ENCODE measurements at regions not wholly inside any gene's neighbourhood (a gene's known extent, or its start where the extent isn't known, plus 50 kb on each side); places are given as distances from the start of the nearest gene placed in this dataset.
"Not testable (repeated sequence)": the region's sequence is repeated elsewhere in the genome, so short reads cannot be mapped to it uniquely, and the experiment has no call there.

DNA sequence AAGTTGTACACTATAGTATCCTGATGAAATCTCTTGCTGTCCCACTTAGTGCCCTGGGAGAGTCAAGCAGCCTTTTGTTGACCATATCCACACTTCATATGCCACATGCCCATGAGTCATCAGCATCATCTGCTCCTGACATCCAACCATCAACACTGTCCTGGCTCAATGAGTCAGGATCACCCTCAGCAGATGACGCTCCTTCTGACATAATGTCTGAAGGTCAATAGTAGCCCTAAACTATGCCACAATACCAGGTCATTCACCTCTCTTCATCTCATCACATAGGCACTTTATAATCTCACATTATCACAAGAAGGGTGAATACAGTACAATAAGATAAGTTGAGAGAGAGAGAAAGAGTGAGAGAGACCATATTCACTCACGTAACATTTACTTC lies 369.0 kb upstream of the FAR2 start:
- H3K4me3 ChIP-seq = no peak overlapping the region
- intact Hi-C loops (cut with DNase I) = no loop called here
- H3K27me3 ChIP-seq = no peaks in the 10 kb centered on the region
- no peaks in the 10 kb centered on the region for H3K36me3 ChIP-seq
- H3K9me3 ChIP-seq = no peaks in the 10 kb centered on the region
- H3K4me1 ChIP-seq = no peaks in the 10 kb centered on the region
- no peak for TF ChIP-seq CTCF (IDR thresholded peaks at IDR 0.05)
- no peak overlapping the region for H3K27ac ChIP-seq
- DNase-seq (ENCODE audit: low spot score in 2 of 2) = no peak

- no peaks in the 10 kb centered on the region for H3K36me3 ChIP-seq
- intact Hi-C loops (cut with DNase I) = no loop called here
Observed at GRCh38 chr12:28780960-28781359, 368.1 kb upstream of the FAR2 start.

GRCh38 chr12:28781671-28782652 lies 367.1 kb upstream of the FAR2 start:
- Histone ChIP-seq H3K27ac (no peak overlapping the region), H3K9me3 (no peaks in the 10 kb centered on the region), H3K4me3 (no peak overlapping the region), H3K36me3 (no peaks in the 10 kb centered on the region), H3K4me1 (no peaks in the 10 kb centered on the region), H3K27me3 (no peaks in the 10 kb centered on the region)
- DNase-seq (ENCODE audit: low spot score in 2 of 2) = no peak
- TF ChIP-seq CTCF (IDR thresholded peaks at IDR 0.05) = no peak
- intact Hi-C loops (cut with DNase I) = no loop called here

More at GRCh38 chr12:28780960-28781359, 368.1 kb upstream of the FAR2 start:
- no peak overlapping the region for H3K4me3 ChIP-seq
- no peaks in the 10 kb centered on the region for H3K9me3 ChIP-seq
- no peaks in the 10 kb centered on the region for H3K4me1 ChIP-seq
- no peak overlapping the region for H3K27ac ChIP-seq
- no peaks in the 10 kb centered on the region for H3K27me3 ChIP-seq
- TF ChIP-seq CTCF (IDR thresholded peaks at IDR 0.05) = no peak
- DNase-seq (ENCODE audit: low spot score in 2 of 2) = no peak

DNA sequence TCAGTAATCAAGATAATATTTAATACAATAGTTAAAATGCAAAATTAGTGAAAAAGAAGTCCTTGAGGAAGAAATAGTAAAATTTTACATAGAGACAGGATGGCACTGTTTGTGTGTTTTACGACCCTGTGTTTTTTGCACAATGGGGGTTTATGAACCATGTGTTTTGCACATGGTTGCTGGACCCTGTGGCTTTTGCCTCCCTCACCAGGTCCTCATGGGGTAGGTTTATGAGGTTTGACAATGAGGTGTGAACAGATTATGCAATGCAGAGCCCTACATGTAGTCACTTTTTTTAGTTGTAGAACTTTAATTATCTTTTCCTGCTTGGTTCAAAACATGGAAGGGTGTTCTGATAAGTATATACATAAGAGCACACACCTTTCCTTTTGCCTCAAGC lies 366.3 kb upstream of the FAR2 start:
- Histone ChIP-seq H3K27me3 (no peaks in the 10 kb centered on the region), H3K4me1 (no peaks in the 10 kb centered on the region), H3K27ac (no peak overlapping the region), H3K4me3 (no peak overlapping the region), H3K9me3 (no peaks in the 10 kb centered on the region), H3K36me3 (no peaks in the 10 kb centered on the region)
- no peak for TF ChIP-seq CTCF (IDR thresholded peaks at IDR 0.05)
- intact Hi-C loops (cut with DNase I) = no loop called here
- no peak for DNase-seq (ENCODE audit: low spot score in 2 of 2)

DNA sequence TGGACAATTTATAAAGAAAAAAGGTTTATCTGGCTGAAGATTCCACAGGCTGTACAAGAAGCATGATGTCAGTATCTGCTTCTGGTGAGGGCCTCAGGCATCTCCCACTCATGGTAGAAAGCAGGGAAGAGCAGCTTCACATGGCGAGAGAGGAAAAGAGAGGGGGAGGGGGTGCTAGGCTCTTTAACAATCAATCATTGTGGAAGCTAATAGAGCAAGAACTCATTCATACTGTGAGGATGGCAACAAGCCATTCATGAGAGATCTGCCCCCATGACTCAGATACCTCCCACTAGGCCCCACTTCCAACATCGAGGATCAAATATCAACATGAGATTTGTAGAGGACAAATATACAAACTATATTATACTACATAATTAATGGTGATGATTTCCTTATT lies 361.9 kb upstream of the FAR2 start:
- TF ChIP-seq CTCF (IDR thresholded peaks at IDR 0.05) = no peak
- DNase-seq (ENCODE audit: low spot score in 2 of 2) = no peak
- no peaks in the 10 kb centered on the region for H3K27me3 ChIP-seq
- no peak overlapping the region for H3K27ac ChIP-seq
- H3K36me3 ChIP-seq = no peaks in the 10 kb centered on the region
- no peaks in the 10 kb centered on the region for H3K4me1 ChIP-seq
- intact Hi-C loops (cut with DNase I) = no loop called here
- H3K4me3 ChIP-seq = no peak overlapping the region
- no peaks in the 10 kb centered on the region for H3K9me3 ChIP-seq

DNA sequence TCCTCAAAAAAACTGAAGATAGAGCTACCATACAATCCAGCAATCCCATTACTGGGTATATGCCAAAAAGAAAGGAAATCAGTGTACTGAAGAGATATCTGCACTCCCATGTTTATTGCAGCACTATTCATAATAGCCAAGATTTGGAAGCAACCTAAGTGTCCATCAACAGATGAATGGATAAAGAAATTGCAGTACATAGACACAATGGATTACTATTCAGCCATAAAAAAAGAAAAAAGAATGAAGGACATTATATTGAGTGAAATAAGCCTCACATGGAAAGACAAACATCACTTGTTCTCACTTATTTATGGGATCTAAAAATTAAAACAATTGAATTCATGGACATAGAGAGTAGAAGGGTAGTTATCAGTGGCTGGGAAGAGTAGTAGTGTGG lies 360.8 kb upstream of the FAR2 start:
- DNase-seq (ENCODE audit: low spot score in 2 of 2); H3K27ac ChIP-seq; intact Hi-C loops (cut with DNase I); H3K4me3 ChIP-seq; H3K4me1 ChIP-seq; H3K27me3 ChIP-seq; H3K36me3 ChIP-seq; H3K9me3 ChIP-seq: not testable (repeated sequence)

All from ascending aorta (tissue), 2 donors.